ENCODE measurements at regions not wholly inside any gene's neighbourhood (a gene's known extent, or its start where the extent isn't known, plus 50 kb on each side); places are given as distances from the start of the nearest gene placed in this dataset.
A peak's percentile ranks its signal among the peaks of the same experiment; 100 is the strongest.

GRCh38 chr6:41439524-41440418 is 104.4 kb downstream of the NCR2 start:
- H3K4me1 ChIP-seq (ENCODE audit: insufficient read depth, insufficient read length) = peaks cover 13% of the 10 kb centered on the region
- H3K9ac ChIP-seq (ENCODE audit: insufficient read length, low read depth) = no peak overlapping the region
- TF ChIP-seq SUZ12 (IDR thresholded peaks at IDR 0.05; ENCODE audit: extremely low read depth, insufficient read depth, insufficient read length) = no peak
- no peak for TF ChIP-seq YY1 (IDR thresholded peaks at IDR 0.05; ENCODE audit: insufficient read depth, insufficient read length)
- no peak for TF ChIP-seq ZNF274 (IDR thresholded peaks at IDR 0.05; ENCODE audit: low read depth, low read length)
- no peak for DNase-seq (ENCODE audit: low read depth, low spot score)
- H3K36me3 ChIP-seq (ENCODE audit: insufficient read depth, insufficient read length, low read length) = no peaks in the 10 kb centered on the region
- no peak overlapping the region for H3K4me3 ChIP-seq (ENCODE audit: insufficient read length, low read depth)
- peaks cover 13% of the 10 kb centered on the region for H3K27me3 ChIP-seq (ENCODE audit: insufficient read depth, insufficient read length)
- no peaks in the 10 kb centered on the region for H3K9me3 ChIP-seq (ENCODE audit: insufficient read depth, low read length)

DNA sequence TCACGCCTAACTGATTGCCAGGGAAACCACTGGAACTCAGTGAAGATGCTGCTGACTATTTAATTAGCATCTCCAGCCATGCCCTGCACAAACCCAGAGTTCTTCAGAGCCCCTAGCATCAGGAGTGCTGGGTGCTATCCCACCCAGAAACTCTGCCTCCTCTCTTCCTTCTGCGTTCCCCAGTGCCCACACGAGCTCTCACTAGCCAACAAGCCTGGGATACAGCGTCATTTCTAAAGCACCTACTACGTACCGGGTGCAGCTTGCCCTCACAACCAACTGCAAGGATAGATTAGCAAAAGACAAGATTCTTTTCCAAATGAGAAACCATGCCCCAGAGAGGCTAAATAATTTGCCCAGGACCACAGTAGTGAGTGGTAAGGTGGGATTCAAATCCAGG is 105.2 kb upstream of the FOXP4 start:
- Histone ChIP-seq H3K4me1 (ENCODE audit: insufficient read depth, insufficient read length) (peaks cover 14% of the 10 kb centered on the region), H3K36me3 (ENCODE audit: insufficient read depth, insufficient read length, low read length) (no peaks in the 10 kb centered on the region), H3K9me3 (ENCODE audit: insufficient read depth, low read length) (no peaks in the 10 kb centered on the region), H3K9ac (ENCODE audit: insufficient read length, low read depth) (no peak overlapping the region), H3K4me3 (ENCODE audit: insufficient read length, low read depth) (no peak overlapping the region), H3K27me3 (ENCODE audit: insufficient read depth, insufficient read length) (peaks cover 13% of the 10 kb centered on the region)
- TF ChIP-seq ZNF274 (IDR thresholded peaks at IDR 0.05; ENCODE audit: low read depth, low read length) (no peak), YY1 (IDR thresholded peaks at IDR 0.05; ENCODE audit: insufficient read depth, insufficient read length) (no peak), SUZ12 (IDR thresholded peaks at IDR 0.05; ENCODE audit: extremely low read depth, insufficient read depth, insufficient read length) (no peak)
- DNase-seq (ENCODE audit: low read depth, low spot score) = no peak

DNA sequence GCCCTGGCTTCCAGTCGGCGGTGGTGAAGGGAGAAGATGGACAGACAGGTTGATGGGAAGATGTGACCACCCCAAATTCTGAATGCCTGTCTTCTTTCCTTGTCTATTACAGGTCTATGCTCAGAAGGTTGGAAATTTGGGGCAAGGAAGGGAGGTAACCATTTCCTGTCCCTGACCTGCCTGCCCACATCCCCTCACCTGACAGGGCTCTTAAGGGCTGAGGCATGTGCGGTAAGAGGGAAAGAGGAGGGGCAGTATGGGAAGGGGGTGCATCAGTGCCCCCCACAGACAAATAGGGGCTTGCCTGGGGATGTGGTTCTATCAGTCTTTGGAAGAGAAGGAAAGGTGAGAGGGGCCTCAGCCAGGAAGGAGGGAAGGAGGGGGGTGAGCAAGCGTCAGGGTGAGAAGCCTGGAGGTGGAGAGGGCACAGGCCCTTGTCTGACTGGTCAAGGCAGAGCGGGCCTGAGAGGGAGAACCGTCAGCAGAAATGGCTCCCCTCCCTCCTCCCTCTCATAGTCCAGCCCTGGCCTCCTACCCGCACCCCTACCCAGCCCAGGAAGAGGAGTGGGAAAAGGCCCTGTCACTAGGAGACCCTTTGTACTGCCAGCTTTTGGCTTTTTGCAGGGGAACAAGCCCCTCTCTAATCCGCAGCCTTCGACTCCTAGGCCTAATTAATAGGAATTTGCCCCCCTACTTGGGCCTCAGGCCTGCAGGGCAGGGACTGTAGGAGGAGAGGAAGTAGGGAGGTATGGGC is 104.4 kb upstream of the FOXP4 start:
- no peak for DNase-seq (ENCODE audit: low read depth, low spot score)
- TF ChIP-seq SUZ12 (IDR thresholded peaks at IDR 0.05; ENCODE audit: extremely low read depth, insufficient read depth, insufficient read length) = no peak
- TF ChIP-seq YY1 (IDR thresholded peaks at IDR 0.05; ENCODE audit: insufficient read depth, insufficient read length) = no peak
- TF ChIP-seq ZNF274 (IDR thresholded peaks at IDR 0.05; ENCODE audit: low read depth, low read length) = no peak
- Histone ChIP-seq H3K9me3 (ENCODE audit: insufficient read depth, low read length) (no peaks in the 10 kb centered on the region), H3K36me3 (ENCODE audit: insufficient read depth, insufficient read length, low read length) (no peaks in the 10 kb centered on the region), H3K4me1 (ENCODE audit: insufficient read depth, insufficient read length) (peaks cover 14% of the 10 kb centered on the region), H3K4me3 (ENCODE audit: insufficient read length, low read depth) (no peak overlapping the region), H3K27me3 (ENCODE audit: insufficient read depth, insufficient read length) (peaks cover 13% of the 10 kb centered on the region), H3K9ac (ENCODE audit: insufficient read length, low read depth) (peak overlapping the region; percentile 61)

GRCh38 chr6:41442352-41442672 is 103.9 kb upstream of the FOXP4 start:
- no peaks in the 10 kb centered on the region for H3K36me3 ChIP-seq (ENCODE audit: insufficient read depth, insufficient read length, low read length)
- TF ChIP-seq YY1 (IDR thresholded peaks at IDR 0.05; ENCODE audit: insufficient read depth, insufficient read length) = no peak
- DNase-seq (ENCODE audit: low read depth, low spot score) = no peak
- H3K9ac ChIP-seq (ENCODE audit: insufficient read length, low read depth) = peak overlapping the region; percentile 61
- H3K4me1 ChIP-seq (ENCODE audit: insufficient read depth, insufficient read length) = peaks cover 14% of the 10 kb centered on the region
- H3K27me3 ChIP-seq (ENCODE audit: insufficient read depth, insufficient read length) = peaks cover 13% of the 10 kb centered on the region
- H3K4me3 ChIP-seq (ENCODE audit: insufficient read length, low read depth) = no peak overlapping the region
- H3K9me3 ChIP-seq (ENCODE audit: insufficient read depth, low read length) = no peaks in the 10 kb centered on the region

- Histone ChIP-seq H3K9me3 (ENCODE audit: insufficient read depth, low read length) (no peaks in the 10 kb centered on the region), H3K27me3 (ENCODE audit: insufficient read depth, insufficient read length) (peaks cover 13% of the 10 kb centered on the region), H3K4me1 (ENCODE audit: insufficient read depth, insufficient read length) (peaks cover 14% of the 10 kb centered on the region), H3K36me3 (ENCODE audit: insufficient read depth, insufficient read length, low read length) (no peaks in the 10 kb centered on the region), H3K9ac (ENCODE audit: insufficient read length, low read depth) (peak overlapping the region; percentile 61), H3K4me3 (ENCODE audit: insufficient read length, low read depth) (peak overlapping the region; percentile 22)
- DNase-seq (ENCODE audit: low read depth, low spot score) = peak; percentile 66
- no peak for TF ChIP-seq YY1 (IDR thresholded peaks at IDR 0.05; ENCODE audit: insufficient read depth, insufficient read length)
- no peak for TF ChIP-seq ZNF274 (IDR thresholded peaks at IDR 0.05; ENCODE audit: low read depth, low read length)
- no peak for TF ChIP-seq SUZ12 (IDR thresholded peaks at IDR 0.05; ENCODE audit: extremely low read depth, insufficient read depth, insufficient read length)
Observed at GRCh38 chr6:41442800-41443501, 103.2 kb upstream of the FOXP4 start.

DNA sequence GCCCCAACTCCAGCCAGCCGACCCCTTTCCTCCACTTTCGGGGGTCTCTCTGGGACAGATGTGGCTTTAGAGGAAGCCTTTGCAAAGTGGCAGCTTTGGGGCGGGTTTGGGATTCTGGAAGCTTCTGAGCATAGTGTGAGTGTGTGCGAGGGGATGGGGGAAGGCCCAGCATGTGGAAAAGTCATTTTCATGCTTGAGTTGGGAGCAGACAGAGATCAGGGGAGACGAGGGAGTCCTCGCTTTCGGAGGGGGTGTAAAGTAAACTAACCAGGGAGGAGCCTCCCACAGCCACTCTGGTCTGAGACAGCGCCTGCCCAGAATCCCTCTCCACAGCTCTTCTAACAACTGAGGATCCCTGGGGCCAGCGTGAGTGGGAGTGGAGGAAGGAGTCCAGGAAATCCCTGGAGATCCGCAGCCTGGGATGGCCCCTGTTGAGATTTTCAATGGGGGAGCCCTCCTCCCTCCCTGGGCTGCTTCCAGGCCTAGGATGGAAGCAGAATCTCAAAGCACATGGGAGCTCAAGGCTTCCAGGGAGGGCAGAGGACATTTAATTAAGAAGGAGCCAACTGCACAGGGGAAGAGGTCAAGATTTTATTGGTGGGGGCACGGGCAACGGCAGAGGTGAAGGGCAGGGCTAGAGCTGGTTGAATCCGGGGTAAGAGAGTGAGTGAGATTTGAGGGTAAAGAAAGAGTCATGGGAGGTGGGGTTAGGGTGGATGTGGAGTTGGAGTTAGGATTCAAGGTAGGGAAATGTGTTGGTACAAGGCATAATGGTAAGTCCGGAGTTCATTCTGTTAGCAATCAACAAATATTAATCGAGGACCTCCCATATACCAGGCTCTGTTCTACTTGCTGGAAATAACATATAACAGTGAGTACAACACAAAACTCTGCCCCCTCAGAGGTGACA is 102.3 kb upstream of the FOXP4 start:
- Histone ChIP-seq H3K36me3 (ENCODE audit: insufficient read depth, insufficient read length, low read length) (no peaks in the 10 kb centered on the region), H3K4me1 (ENCODE audit: insufficient read depth, insufficient read length) (peaks cover 14% of the 10 kb centered on the region), H3K9me3 (ENCODE audit: insufficient read depth, low read length) (no peaks in the 10 kb centered on the region), H3K4me3 (ENCODE audit: insufficient read length, low read depth) (no peak overlapping the region), H3K27me3 (ENCODE audit: insufficient read depth, insufficient read length) (peaks cover 8% of the 10 kb centered on the region), H3K9ac (ENCODE audit: insufficient read length, low read depth) (no peak overlapping the region)
- no peak for DNase-seq (ENCODE audit: low read depth, low spot score)
- TF ChIP-seq ZNF274 (IDR thresholded peaks at IDR 0.05; ENCODE audit: low read depth, low read length) (no peak), SUZ12 (IDR thresholded peaks at IDR 0.05; ENCODE audit: extremely low read depth, insufficient read depth, insufficient read length) (no peak)

All from NT2/D1 (cell line).